GM23338 (cell line): ENCODE measurements at regions not wholly inside any gene's neighbourhood (a gene's known extent, or its start where the extent isn't known, plus 50 kb on each side); places are given as distances from the start of the nearest gene placed in this dataset.

Experiments
- ATAC-seq: fragments of 200-7000 bp; cut with Tn5 transposase; 3 replicates; pipeline ENCODE4 v1.9.1; 2020
- DNase-seq: peaks from one replicate; pipeline ENCODE4 v3.0.0-alpha.2; 2015; ENCODE audit warnings: low spot score
- H2AFZ ChIP-seq: fragments of 200-600 bp; sonication (generic); 2 replicates; pipeline ENCODE4 v1.8.0; 2016; ENCODE audit warnings: antibody characterized with exemption, mild to moderate bottlenecking, moderate library complexity
- H3F3A ChIP-seq: fragments of 200-600 bp; sonication (generic); replicated peaks from 2 replicates; pipeline ENCODE4 v1.8.0; 2017; ENCODE audit warnings: antibody characterized with exemption, mixed run types, low read depth
- H3K27ac ChIP-seq: fragments of 200-600 bp; sonication (generic); 2 replicates; pipeline ENCODE4 v1.6.1; 2016; ENCODE audit warnings: low read depth
- H3K27me3 ChIP-seq: fragments of 200-600 bp; sonication (generic); 2 replicates; pipeline ENCODE4 v1.8.0; 2016; ENCODE audit warnings: mild to moderate bottlenecking, mixed run types, moderate library complexity; ENCODE audit not compliant: insufficient read depth
- H3K36me3 ChIP-seq: fragments of 200-600 bp; sonication (generic); 2 replicates; pipeline ENCODE4 v1.8.0; 2016; ENCODE audit warnings: mild to moderate bottlenecking; ENCODE audit not compliant: insufficient read depth
- H3K4me1 ChIP-seq: fragments of 200-600 bp; sonication (generic); 2 replicates; pipeline ENCODE4 v1.8.0; 2016; ENCODE audit warnings: mild to moderate bottlenecking, moderate library complexity; ENCODE audit not compliant: insufficient read depth
- H3K4me2 ChIP-seq: fragments of 200-600 bp; sonication (generic); 2 replicates; pipeline ENCODE4 v1.7.1; 2017; ENCODE audit warnings: mixed run types
- H3K4me3 ChIP-seq: fragments of 200-600 bp; sonication (generic); 2 replicates; pipeline ENCODE4 v1.6.1; 2016; ENCODE audit warnings: mixed run types
- H3K79me2 ChIP-seq: fragments of 200-600 bp; sonication (generic); replicated peaks from 2 replicates; pipeline ENCODE4 v1.8.0; 2017; ENCODE audit warnings: mild to moderate bottlenecking; ENCODE audit not compliant: insufficient read depth
- H3K9me2 ChIP-seq: fragments of 200-600 bp; sonication (generic); 2 replicates; pipeline ENCODE4 v1.8.0; 2017; ENCODE audit not compliant: insufficient read depth
- H4K20me1 ChIP-seq: fragments of 200-600 bp; sonication (generic); replicated peaks from 2 replicates; pipeline ENCODE4 v1.8.0; 2017; ENCODE audit warnings: mild to moderate bottlenecking; ENCODE audit not compliant: insufficient read depth
- H3K27ac Mint-ChIP-seq: 2 replicates; pipeline ENCODE4 v1.8.0; 2020; ENCODE audit warnings: inconsistent platforms, mild to moderate bottlenecking, moderate library complexity, mixed read lengths
- H3K27me3 Mint-ChIP-seq: 3 replicates; pipeline ENCODE4 v1.8.0; 2022; ENCODE audit warnings: low read depth, mild to moderate bottlenecking, moderate library complexity, mixed read lengths, inconsistent platforms; ENCODE audit not compliant: insufficient read depth, poor library complexity
- H3K36me3 Mint-ChIP-seq: 3 replicates; pipeline ENCODE4 v1.8.0; 2021; ENCODE audit warnings: low read depth, mild to moderate bottlenecking, inconsistent platforms, moderate library complexity, mixed read lengths
- H3K4me1 Mint-ChIP-seq: 3 replicates; pipeline ENCODE4 v1.8.0; 2020; ENCODE audit warnings: mild to moderate bottlenecking, inconsistent platforms, mixed read lengths
- H3K4me3 Mint-ChIP-seq: 3 replicates; pipeline ENCODE4 v1.8.0; 2021; ENCODE audit warnings: moderate library complexity, mild to moderate bottlenecking, inconsistent platforms, mixed read lengths
- H3K9me3 Mint-ChIP-seq: 3 replicates; pipeline ENCODE4 v1.8.0; 2020; ENCODE audit warnings: moderate library complexity, mild to moderate bottlenecking, inconsistent platforms, mixed read lengths
- CREB1 ChIP-seq: fragments of 250-450 bp; sonication (Bioruptor Pico); IDR thresholded peaks from 2 replicates; pipeline ENCODE4 v1.5.0; 2020; ENCODE audit warnings: low read depth, mild to moderate bottlenecking, moderate library complexity
- EZH2phosphoT487 ChIP-seq: fragments of 200-600 bp; sonication (generic); IDR thresholded peaks from one replicate; pipeline ENCODE4 v1.8.1; 2018; ENCODE audit warnings: antibody characterized with exemption; ENCODE audit not compliant: unreplicated experiment
- JUNB ChIP-seq: IDR thresholded peaks from one replicate; pipeline ENCODE4 v1.6.1; 2016; ENCODE audit warnings: antibody characterized with exemption; ENCODE audit not compliant: unreplicated experiment
- NANOG ChIP-seq: IDR thresholded peaks from 2 replicates; pipeline ENCODE4 v1.6.1; 2016; ENCODE audit warnings: antibody characterized with exemption, borderline replicate concordance
- STAT1 ChIP-seq: IDR thresholded peaks from one replicate; pipeline ENCODE4 v1.6.1; 2016; ENCODE audit warnings: antibody characterized with exemption; ENCODE audit not compliant: unreplicated experiment
- ZNF331 ChIP-seq: fragments of 250-450 bp; sonication (Bioruptor Pico); IDR thresholded peaks from 2 replicates; pipeline ENCODE4 v1.5.0; 2020; ENCODE audit warnings: low read depth, mild to moderate bottlenecking, moderate library complexity
- TF ChIP-seq, protein P1 (sequence below), 2 experiments: fragments of 200-600 bp in 1 of 2; sonication (generic) in 1 of 2; conservative IDR thresholded peaks; 2 replicates each; pipeline versions ENCODE4 v1.5.1 to v1.6.1; 2016 to 2017; ENCODE audit warnings: antibody characterized with exemption in 2 of 2, low read depth in 2 of 2, mild to moderate bottlenecking in 2 of 2, moderate library complexity in 1 of 2
- TF ChIP-seq, protein P2 (sequence below): fragments of 250-450 bp; sonication (Bioruptor Pico); IDR thresholded peaks from 2 replicates; pipeline ENCODE4 v1.5.0; 2020; ENCODE audit warnings: mild to moderate bottlenecking, moderate library complexity
- TF ChIP-seq, protein P3 (sequence below): IDR thresholded peaks from one replicate; pipeline ENCODE4 v1.6.1; 2018; ENCODE audit warnings: antibody characterized with exemption; ENCODE audit not compliant: unreplicated experiment

- H3K36me3 ChIP-seq, result no peaks in the 10 kb centered on the region; the same call in 1 of the 2 replicates
- peaks cover 26% of the 10 kb centered on the region for H3K4me1 ChIP-seq
- H3K79me2 ChIP-seq, result no peaks in the 10 kb centered on the region
- H2AFZ ChIP-seq, result no peak overlapping the region
- no peak overlapping the region for H3K4me3 ChIP-seq
- no peaks in the 10 kb centered on the region for H3K9me2 ChIP-seq
- Mint-ChIP-seq H3K27me3 (peaks cover 17% of the 10 kb centered on the region), H3K4me1 (peaks cover 44% of the 10 kb centered on the region), H3K4me3 (no peak overlapping the region), H3K27ac (no peak overlapping the region), H3K9me3 (no peaks in the 10 kb centered on the region; the same call in 2 of the 3 replicates), H3K36me3 (peaks cover 7% of the 10 kb centered on the region; the same call in 2 of the 3 replicates)
- H3K27me3 ChIP-seq, result no peaks in the 10 kb centered on the region
- DNase-seq (no peak), ATAC-seq (no peak)
- H4K20me1 ChIP-seq, result no peaks in the 10 kb centered on the region
- no peak overlapping the region for H3K4me2 ChIP-seq
- no peak overlapping the region for H3K27ac ChIP-seq
- TF ChIP-seq JUNB (no peak), ZNF331 (CRISPR knock-in tag) (no peak), CREB1 (CRISPR knock-in tag) (no peak), EZH2phosphoT487 (no peak), STAT1 (no peak), NANOG (no peak)
- TF ChIP-seq, protein P1, sequence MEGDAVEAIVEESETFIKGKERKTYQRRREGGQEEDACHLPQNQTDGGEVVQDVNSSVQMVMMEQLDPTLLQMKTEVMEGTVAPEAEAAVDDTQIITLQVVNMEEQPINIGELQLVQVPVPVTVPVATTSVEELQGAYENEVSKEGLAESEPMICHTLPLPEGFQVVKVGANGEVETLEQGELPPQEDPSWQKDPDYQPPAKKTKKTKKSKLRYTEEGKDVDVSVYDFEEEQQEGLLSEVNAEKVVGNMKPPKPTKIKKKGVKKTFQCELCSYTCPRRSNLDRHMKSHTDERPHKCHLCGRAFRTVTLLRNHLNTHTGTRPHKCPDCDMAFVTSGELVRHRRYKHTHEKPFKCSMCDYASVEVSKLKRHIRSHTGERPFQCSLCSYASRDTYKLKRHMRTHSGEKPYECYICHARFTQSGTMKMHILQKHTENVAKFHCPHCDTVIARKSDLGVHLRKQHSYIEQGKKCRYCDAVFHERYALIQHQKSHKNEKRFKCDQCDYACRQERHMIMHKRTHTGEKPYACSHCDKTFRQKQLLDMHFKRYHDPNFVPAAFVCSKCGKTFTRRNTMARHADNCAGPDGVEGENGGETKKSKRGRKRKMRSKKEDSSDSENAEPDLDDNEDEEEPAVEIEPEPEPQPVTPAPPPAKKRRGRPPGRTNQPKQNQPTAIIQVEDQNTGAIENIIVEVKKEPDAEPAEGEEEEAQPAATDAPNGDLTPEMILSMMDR (conservative IDR thresholded peaks at IDR 0.05; ENCODE audit: low read depth in 2 of 2), result no peak
- TF ChIP-seq, protein P2, sequence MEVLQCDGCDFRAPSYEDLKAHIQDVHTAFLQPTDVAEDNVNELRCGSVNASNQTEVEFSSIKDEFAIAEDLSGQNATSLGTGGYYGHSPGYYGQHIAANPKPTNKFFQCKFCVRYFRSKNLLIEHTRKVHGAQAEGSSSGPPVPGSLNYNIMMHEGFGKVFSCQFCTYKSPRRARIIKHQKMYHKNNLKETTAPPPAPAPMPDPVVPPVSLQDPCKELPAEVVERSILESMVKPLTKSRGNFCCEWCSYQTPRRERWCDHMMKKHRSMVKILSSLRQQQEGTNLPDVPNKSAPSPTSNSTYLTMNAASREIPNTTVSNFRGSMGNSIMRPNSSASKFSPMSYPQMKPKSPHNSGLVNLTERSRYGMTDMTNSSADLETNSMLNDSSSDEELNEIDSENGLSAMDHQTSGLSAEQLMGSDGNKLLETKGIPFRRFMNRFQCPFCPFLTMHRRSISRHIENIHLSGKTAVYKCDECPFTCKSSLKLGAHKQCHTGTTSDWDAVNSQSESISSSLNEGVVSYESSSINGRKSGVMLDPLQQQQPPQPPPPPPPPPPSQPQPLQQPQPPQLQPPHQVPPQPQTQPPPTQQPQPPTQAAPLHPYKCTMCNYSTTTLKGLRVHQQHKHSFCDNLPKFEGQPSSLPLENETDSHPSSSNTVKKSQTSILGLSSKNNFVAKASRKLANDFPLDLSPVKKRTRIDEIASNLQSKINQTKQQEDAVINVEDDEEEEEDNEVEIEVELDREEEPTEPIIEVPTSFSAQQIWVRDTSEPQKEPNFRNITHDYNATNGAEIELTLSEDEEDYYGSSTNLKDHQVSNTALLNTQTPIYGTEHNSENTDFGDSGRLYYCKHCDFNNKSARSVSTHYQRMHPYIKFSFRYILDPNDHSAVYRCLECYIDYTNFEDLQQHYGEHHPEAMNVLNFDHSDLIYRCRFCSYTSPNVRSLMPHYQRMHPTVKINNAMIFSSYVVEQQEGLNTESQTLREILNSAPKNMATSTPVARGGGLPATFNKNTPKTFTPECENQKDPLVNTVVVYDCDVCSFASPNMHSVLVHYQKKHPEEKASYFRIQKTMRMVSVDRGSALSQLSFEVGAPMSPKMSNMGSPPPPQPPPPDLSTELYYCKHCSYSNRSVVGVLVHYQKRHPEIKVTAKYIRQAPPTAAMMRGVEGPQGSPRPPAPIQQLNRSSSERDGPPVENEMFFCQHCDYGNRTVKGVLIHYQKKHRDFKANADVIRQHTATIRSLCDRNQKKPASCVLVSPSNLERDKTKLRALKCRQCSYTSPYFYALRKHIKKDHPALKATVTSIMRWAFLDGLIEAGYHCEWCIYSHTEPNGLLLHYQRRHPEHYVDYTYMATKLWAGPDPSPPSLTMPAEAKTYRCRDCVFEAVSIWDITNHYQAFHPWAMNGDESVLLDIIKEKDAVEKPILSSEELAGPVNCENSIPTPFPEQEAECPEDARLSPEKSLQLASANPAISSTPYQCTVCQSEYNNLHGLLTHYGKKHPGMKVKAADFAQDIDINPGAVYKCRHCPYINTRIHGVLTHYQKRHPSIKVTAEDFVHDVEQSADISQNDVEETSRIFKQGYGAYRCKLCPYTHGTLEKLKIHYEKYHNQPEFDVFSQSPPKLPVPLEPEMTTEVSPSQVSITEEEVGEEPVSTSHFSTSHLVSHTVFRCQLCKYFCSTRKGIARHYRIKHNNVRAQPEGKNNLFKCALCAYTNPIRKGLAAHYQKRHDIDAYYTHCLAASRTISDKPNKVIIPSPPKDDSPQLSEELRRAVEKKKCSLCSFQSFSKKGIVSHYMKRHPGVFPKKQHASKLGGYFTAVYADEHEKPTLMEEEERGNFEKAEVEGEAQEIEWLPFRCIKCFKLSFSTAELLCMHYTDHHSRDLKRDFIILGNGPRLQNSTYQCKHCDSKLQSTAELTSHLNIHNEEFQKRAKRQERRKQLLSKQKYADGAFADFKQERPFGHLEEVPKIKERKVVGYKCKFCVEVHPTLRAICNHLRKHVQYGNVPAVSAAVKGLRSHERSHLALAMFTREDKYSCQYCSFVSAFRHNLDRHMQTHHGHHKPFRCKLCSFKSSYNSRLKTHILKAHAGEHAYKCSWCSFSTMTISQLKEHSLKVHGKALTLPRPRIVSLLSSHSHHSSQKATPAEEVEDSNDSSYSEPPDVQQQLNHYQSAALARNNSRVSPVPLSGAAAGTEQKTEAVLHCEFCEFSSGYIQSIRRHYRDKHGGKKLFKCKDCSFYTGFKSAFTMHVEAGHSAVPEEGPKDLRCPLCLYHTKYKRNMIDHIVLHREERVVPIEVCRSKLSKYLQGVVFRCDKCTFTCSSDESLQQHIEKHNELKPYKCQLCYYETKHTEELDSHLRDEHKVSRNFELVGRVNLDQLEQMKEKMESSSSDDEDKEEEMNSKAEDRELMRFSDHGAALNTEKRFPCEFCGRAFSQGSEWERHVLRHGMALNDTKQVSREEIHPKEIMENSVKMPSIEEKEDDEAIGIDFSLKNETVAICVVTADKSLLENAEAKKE, result no peak
- TF ChIP-seq, protein P3, sequence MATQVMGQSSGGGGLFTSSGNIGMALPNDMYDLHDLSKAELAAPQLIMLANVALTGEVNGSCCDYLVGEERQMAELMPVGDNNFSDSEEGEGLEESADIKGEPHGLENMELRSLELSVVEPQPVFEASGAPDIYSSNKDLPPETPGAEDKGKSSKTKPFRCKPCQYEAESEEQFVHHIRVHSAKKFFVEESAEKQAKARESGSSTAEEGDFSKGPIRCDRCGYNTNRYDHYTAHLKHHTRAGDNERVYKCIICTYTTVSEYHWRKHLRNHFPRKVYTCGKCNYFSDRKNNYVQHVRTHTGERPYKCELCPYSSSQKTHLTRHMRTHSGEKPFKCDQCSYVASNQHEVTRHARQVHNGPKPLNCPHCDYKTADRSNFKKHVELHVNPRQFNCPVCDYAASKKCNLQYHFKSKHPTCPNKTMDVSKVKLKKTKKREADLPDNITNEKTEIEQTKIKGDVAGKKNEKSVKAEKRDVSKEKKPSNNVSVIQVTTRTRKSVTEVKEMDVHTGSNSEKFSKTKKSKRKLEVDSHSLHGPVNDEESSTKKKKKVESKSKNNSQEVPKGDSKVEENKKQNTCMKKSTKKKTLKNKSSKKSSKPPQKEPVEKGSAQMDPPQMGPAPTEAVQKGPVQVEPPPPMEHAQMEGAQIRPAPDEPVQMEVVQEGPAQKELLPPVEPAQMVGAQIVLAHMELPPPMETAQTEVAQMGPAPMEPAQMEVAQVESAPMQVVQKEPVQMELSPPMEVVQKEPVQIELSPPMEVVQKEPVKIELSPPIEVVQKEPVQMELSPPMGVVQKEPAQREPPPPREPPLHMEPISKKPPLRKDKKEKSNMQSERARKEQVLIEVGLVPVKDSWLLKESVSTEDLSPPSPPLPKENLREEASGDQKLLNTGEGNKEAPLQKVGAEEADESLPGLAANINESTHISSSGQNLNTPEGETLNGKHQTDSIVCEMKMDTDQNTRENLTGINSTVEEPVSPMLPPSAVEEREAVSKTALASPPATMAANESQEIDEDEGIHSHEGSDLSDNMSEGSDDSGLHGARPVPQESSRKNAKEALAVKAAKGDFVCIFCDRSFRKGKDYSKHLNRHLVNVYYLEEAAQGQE, result no peak
- H3F3A ChIP-seq, result no peaks in the 10 kb centered on the region; the same call in 1 of the 2 replicates
These were observed 561.3 kb upstream of the CDH4 start for GRCh38 chr20:60690771-60691170.
